ENCODE measurements at regions not wholly inside any gene's neighbourhood (a gene's known extent, or its start where the extent isn't known, plus 50 kb on each side); places are given as distances from the start of the nearest gene placed in this dataset.
"Not testable (repeated sequence)": the region's sequence is repeated elsewhere in the genome, so short reads cannot be mapped to it uniquely, and the experiment has no call there.

DNA sequence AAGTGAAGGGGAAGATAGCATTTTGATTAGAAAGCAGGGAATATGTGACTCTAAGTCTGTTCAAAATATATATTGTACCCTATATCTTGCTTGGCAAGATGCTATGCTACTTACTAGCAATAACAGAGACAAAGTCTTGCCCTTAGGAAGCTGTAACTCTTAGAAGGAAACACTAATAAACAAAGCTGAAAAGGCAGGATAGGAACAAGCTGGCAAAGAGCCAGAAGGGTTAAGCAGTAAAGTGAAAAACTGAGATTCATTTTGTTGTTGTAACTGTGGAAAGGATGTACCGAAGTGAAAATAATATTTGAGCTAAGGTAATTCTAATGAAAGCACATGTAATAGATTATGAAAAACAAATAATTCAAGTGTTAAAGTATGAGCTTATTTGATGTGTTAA, 527.1 kb upstream of the FLRT2 start:
- Histone ChIP-seq H3K27ac (no peak overlapping the region), H3K4me3 (no peak overlapping the region)

DNA sequence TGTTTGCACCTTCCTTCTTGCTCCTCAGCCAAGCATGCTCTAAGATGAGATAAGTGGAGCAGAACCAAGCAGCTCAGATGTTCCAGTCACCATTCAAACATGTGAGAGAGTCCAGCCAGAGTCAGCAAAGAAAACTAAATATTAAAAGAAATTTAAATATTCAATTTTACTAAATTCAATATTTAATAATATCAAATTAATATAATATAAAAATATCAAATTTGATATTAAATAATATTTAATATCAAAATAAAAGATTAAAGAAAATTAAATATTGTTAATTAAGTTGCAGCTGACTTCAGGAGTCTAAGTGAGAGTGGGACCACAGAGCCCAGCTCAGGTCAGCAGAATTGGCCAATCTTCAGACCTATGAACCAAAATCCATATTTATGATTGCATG, 526.1 kb upstream of the FLRT2 start:
- Histone ChIP-seq H3K27ac (no peak overlapping the region), H3K4me3 (no peak overlapping the region)

DNA sequence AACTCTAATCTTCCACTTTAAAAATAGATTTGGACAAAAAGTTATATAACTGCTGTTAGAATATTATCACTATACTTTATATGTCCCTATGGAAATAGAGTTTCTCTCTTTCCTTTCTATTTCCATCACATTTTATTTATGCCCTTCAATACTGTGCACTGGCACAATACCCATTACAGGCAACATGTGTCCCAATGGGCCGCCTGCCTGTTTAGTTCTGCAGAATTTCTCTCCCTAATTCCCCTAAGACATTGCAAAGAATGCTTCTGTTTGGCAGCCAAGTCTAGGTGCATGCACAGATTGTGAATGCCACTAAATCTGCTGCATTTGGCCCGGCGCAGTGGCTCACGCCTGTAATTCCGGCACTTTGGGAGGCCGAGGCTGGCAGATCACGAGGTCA, 520.4 kb upstream of the FLRT2 start:
- no peak overlapping the region for H3K27ac ChIP-seq
- no peak overlapping the region for H3K4me3 ChIP-seq

DNA sequence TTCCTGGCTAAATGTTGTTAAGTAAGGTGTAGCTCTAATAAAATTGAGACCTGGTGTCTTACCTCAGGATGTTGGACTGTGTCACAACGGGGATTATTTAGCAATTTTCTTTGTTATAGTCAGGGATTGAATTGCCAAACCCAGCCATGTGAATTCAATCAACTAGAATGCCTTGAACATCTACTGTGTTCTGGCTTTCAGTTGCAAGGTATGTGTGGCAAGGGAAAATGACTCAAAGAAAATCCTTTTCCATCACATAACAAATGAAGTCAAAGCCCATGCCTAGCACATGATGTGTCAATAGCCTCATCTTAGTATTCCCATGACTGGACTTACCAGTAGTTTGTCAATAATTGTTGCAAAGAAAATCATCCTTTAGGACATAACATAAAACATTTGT, 519.8 kb upstream of the FLRT2 start:
- Histone ChIP-seq H3K4me3 (no peak overlapping the region), H3K27ac (no peak overlapping the region)

DNA sequence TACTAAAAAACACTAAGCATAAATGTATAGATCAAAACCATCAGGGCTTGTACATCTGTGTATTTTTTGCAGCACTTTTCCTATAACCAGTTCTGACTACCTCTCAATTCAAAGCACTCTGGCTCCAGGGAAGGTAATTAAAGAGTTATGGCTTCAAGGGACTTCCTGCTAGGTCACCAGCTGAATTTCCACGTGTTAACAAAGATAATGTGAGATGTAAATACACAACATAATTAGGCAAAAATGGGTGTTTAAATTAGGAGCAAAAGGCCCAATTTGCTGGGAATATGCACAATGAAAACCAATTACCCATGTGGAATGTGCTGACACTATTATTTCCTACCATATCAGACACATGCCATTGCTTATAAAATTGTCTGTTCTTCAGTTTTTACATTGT, 513.4 kb upstream of the FLRT2 start:
- H3K27ac ChIP-seq = no peak overlapping the region
- no peak overlapping the region for H3K4me3 ChIP-seq

DNA sequence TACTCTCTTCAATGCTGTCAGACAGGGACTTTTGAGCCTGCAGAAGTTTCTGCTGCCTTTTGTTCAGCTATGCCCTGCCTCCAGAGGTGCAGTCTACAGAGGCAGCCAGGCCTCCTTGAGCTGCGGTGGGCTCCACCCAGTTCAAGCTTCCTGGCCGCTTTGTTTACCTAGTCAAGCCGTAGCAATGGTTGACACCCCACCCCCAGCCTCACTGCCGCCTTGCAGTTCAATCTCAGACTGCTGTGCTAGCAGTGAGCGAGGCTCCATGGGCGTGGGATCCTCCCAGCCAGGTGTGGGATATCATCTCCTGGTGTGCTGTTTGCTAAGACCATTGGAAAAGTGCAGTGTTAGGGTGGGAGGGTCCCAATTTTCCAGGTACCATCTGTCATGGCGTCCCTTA, 506.1 kb upstream of the FLRT2 start:
- H3K4me3 ChIP-seq, H3K27ac ChIP-seq: not testable (repeated sequence)

DNA sequence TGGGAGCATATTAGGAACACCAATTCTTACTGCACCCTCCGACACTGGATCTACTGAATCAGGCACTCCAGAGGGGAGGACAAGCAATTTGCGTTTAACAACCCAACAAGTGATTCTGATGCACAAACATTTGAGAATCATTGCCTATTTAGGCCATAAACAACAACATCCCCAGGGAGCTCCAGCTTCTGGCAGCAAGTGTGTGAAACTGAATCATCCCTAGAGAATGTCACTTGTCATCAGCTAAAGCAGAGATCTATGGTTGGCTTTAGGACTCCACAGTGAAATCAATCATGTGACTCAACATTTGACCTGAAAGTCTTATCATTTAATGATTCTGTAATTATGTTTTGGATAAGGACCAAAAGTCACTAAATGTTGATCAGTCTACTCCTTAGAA, 505.0 kb upstream of the FLRT2 start:
- H3K4me3 ChIP-seq = no peak overlapping the region
- H3K27ac ChIP-seq = no peak overlapping the region

DNA sequence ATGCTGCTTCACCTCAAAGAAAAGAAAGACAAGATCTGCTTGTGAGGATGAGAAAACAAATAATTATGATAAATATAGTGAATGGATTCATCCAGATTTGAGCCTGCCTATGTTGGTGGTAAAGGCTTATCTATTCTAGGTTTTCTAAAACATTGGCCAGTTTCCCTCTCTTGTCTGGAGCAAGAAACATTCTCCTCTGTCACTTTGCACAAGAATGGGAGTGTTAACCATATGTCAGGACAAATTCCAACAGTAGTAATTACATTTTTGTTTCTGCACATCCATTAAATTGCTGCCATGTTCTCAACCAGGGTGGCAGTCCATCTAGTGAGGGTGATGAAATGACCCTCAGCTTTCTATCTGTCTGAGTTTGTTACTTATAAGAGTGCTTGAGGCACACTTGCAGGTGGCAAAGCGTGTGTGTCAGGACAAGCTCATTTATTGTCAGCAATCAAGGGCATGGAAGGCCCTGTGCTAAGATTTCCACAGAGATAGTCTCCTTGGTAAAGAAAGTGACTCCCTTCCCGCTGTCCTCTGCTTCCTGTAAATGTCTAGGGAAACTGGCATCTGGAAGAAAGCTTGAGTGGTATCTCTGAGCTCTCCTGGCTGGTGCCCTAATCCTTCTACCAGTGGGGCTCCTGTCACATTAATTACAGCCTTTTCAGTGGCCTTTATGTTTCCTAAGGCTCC, 502.1 kb upstream of the FLRT2 start:
- H3K27ac ChIP-seq = no peak overlapping the region
- no peak overlapping the region for H3K4me3 ChIP-seq

DNA sequence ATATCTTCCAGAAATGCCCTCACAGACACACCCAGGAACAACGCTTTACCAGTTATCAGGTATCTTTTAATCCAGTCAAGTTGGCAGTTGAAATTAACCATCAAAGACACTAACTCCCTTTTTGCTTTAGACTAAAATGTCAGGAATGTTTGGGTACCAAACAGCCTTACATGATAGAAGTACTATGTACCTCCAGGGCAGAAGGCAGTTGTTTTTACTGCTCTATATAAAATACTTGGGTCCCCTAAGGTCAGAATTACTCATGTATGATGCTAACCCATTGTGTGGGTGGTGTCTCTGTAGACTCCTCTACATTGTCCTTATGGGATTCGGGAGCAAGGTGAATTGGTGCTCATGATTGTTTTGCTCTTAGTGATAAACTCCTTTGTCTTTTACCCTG, 492.5 kb upstream of the FLRT2 start:
- no peak overlapping the region for H3K4me3 ChIP-seq

DNA sequence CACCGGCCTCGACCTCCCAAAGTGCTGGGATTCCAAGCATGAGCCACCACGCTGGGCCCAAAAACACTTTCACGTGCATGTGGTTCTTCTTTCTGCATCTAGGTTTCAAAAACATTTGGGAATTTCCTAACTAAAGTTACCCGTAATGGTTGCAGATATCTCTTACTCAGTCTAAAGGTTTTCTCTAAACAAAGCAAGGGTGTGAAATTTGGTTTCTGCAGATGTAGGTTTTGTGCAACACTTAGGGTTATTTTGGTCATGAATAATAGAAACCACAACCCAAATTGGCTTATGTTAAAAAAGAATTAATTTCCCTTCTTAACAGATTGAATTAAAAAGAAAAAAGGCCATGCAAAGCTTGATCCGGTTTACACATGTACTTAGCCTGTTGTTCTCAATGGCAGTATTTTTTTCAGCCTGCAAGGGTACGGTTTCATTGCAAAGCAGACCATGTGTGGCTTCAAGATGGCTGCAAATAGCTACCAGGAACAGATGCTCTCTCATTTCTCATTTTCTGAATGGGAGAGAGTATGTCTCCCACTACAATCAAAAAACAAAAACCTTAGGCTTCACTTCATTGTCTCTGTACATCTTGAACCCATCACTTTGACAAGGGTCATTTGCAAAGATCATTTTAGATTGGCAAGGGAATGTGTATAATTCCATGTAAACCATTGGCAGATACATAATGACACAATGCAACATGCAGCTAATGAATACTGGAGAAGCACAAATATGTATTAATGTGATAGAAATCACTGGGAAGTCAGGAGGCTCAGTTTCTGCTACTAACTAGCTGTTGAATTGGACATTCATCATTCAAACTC, 491.2 kb upstream of the FLRT2 start:
- Histone ChIP-seq H3K4me3 (no peak overlapping the region), H3K27ac (no peak overlapping the region)

More for the DNA sequence above, 492.5 kb upstream of the FLRT2 start:
- H3K27ac ChIP-seq = no peak overlapping the region

DNA sequence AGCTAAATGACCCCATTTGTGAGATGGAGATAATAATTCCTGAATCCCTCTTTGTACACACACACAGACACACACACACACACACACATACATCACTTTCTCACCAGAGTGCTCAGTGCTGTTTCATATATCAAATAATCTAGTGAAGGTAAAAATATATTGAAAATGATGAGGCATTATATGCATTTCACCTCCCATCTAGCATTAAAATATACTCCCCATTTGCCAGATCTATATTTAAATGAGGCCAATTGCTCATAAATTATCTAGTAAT, 490.7 kb upstream of the FLRT2 start:
- H3K27ac ChIP-seq = no peak overlapping the region
- H3K4me3 ChIP-seq = no peak overlapping the region

DNA sequence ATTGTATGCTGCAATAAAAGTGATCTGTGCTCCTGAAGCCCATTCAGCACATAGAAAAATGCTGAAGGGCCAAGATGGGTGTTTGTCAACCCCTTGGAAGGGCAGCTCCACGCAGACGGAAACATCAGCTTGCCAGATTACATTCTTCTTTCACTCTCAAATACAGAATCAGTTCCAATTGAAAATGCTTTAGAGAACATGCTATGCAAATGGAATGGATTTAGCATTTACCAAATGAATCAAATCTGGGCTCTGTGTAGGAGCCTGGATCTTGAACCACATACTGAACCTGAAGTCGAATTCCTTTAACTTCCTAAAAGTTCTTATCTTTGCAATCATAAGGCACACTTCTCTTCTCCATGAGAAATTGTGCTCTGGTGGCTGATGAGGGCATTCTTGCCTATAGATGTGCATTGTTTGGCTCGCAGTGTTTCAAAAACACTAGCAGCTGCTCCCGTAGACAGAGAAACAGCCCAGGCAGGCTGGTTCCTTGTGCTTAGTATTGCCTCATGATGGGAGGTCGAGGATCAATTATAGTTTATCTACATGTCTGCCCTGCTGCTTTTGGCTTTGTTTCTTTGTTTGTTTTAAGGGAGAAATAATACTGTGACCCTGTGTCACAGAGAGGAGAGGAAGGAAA, 489.8 kb upstream of the FLRT2 start:
- Histone ChIP-seq H3K27ac (peak overlapping the region in 1 of 21 experiments; percentile 9), H3K4me3 (no peak overlapping the region)

DNA sequence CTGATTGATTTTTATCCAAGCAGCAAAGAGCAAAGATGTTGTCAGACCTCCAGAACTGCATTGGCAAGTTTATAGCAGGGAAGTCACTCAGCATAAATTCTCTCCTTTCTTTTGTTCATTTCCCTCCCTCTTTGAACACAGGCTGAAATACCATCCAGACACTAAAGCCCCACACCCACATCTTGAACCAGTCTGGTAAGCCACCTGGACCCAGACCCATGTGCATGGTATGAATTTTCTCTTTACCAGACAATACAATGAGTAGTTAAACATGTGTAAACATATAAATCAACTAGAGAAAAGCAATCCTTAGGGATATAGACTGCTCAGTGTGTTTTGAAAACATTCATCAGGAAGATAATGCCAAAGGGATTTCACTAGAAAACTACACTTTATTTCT, 488.3 kb upstream of the FLRT2 start:
- no peak overlapping the region for H3K27ac ChIP-seq
- H3K4me3 ChIP-seq = no peak overlapping the region

DNA sequence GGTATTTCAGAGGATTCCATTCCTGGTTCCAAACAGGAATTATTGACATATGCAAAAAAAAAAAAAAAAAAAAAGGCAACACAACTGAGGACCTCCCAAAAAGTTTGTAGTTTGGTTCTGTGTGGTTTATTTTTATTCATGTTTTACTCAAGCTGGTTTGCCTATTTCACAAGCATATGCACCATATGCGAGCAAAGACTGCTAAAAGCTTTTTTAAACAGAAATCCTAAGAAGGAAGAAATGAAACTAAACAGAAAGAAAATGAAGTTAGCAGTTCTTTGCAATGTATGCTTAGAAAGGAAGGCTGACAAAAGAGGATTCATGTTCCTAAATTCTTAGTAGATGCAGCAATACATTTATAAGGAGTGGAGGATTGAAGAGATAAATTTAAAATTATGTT, 487.6 kb upstream of the FLRT2 start:
- no peak overlapping the region for H3K27ac ChIP-seq
- H3K4me3 ChIP-seq = no peak overlapping the region

DNA sequence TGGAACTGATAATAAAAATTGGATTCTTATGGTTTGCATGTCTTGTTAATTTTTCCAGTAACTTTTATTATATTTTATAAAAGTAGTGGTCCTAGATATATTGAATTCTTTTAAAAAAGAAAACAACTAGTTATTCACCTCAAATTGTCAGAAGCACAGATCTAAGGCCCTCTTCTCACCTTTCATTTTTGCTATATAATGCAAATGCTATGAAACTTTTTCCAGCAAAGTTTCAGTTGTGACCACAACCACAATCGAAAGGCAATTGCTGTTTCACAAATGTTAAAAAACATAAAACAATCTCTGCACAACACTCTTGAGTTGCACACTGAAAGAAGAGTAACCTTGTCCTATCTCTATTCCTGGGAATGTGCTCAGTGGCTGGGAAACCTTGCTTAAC, 479.8 kb upstream of the FLRT2 start:
- Histone ChIP-seq H3K27ac (no peak overlapping the region), H3K4me3 (no peak overlapping the region)

DNA sequence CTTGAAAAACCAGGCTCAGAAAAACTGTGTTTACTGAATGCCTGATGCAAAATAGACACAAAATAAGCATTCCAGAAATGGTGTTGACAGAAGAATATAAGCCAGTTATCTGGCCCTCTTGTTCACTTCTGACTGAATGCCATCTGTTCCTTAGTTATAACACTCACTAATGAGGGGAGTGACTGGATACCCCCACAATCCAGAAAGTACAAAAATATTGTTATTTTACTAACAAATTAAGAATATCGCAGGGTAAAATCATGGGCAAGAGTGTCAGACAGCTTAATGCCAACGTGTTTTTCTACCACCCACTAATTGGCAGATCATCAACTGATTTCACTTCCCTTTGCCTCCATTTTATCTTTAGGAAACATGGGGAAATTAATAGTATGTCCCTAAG, 477.3 kb upstream of the FLRT2 start:
- no peak overlapping the region for H3K27ac ChIP-seq
- H3K4me3 ChIP-seq = no peak overlapping the region

DNA sequence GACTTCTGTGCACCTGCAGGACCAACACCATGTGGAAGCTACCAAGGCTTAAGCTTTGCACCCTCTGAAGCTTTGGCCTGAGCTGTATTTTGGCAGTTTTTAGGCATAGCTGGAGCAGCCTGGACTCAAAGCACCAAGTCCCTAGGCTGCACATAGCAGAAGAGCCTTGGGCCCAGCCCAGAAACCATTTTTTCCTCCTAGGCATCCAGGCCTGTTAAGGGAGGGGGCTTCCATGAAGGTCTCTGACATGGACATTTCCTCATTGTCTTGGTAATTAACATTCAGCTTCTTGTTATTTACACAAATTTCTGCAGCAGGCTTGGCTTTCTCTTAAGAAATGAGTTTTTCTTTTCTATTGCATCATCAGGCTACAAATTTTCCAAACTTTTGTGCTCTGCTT, 475.8 kb upstream of the FLRT2 start:
- Histone ChIP-seq H3K27ac (no peak overlapping the region), H3K4me3 (no peak overlapping the region)

DNA sequence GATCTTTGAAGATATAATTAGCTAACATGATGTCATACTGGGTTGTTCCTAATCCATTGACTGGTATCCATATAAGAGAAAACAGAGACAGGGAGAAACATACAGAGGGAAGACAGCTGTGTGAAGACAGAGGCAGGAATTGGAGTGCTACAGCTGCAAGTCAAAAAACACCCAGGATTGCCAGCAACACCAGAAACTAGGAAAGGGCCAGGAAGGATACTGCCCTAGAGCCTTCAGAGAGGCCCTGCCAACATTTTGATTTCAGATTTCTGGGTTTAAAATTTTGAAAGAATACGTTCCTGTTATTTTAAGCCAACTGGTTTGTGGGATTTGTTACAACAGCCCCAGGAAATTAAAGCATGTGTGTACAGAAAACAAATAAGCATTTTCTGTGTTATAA, 473.7 kb upstream of the FLRT2 start:
- Histone ChIP-seq H3K4me3 (no peak overlapping the region), H3K27ac (no peak overlapping the region)

DNA sequence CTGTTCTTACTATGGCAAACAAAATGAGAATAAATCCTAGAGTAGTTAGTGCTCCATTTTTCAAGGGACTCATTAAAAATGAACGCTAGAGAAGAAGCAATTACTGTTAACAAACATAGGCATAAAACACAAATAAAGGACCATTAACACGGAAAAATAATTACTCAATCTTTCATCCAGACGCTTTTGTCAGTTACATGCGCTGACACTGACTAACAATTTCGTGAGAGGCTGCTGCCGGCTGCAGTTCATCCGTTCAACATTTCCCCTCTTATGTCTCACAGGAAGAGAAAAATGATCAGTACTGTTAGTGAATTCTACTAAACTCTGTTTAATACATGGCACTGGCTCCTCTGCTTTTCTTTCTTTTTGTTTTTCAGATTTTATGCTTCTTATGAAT, 472.7 kb upstream of the FLRT2 start:
- Histone ChIP-seq H3K27ac (no peak overlapping the region), H3K4me3 (no peak overlapping the region)

DNA sequence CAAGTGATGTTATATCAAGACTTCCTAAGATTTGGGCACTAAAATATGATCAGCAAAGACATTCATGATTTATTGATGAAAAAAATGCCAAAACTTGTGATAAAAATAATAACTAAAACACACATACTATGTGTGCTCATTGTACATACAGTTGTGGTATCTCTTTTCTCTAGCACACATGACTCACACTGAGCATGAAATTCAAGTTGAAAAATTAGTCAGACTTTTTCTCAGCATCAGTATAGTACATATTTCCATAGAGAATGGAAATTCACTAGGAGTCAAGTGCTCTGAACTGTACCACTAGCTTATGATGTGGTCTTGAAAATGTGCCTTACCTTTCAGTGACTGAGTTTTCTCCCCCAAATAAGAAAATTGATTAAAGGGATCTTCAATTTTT, 471.8 kb upstream of the FLRT2 start:
- no peak overlapping the region for H3K4me3 ChIP-seq
- no peak overlapping the region for H3K27ac ChIP-seq

DNA sequence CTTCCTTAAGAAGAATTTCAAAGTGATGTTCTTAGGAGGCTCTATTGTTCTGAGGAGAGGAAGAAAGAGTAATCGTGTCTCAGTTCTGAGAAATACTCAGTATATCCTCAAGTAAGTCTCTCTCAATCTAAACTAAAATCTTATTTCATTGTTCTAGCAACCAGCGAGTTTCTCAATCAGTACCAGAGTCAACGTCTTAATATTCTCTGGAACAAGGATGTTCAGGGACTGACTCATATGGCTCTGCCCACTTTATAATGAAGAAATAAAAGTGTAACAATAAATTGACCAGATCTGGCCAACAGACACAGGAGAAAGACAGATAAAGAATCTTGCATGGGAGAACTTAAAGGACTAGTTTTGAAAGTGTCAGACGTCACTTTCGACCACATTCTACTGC, 469.8 kb upstream of the FLRT2 start:
- H3K27ac ChIP-seq = peak overlapping the region in 2 of 21 experiments; percentile 10 to 33
- H3K4me3 ChIP-seq = no peak overlapping the region
